LNCAP (cell line): ENCODE measurements at regions not wholly inside any gene's neighbourhood (a gene's known extent, or its start where the extent isn't known, plus 50 kb on each side); places are given as distances from the start of the nearest gene placed in this dataset.

Experiments
- CTCF ChIP-seq: fragments of 450-650 bp; IDR thresholded peaks from 2 replicates; pipeline ENCODE4 v1.5.1; 2017; ENCODE audit warnings: mild to moderate bottlenecking

GRCh38 chr13:95352486-95352885 is 51.2 kb upstream of the ABCC4 start:
- no peak for TF ChIP-seq CTCF

- TF ChIP-seq CTCF = no peak
Measured at GRCh38 chr13:95354156-95354555, 52.9 kb upstream of the ABCC4 start.

- no peak for TF ChIP-seq CTCF
Measured at GRCh38 chr13:95354680-95355487, 53.6 kb upstream of the ABCC4 start.

GRCh38 chr13:95355494-95355893 is 54.2 kb upstream of the ABCC4 start:
- no peak for TF ChIP-seq CTCF

GRCh38 chr13:95356916-95357315 is 55.7 kb upstream of the ABCC4 start:
- TF ChIP-seq CTCF = no peak

- TF ChIP-seq CTCF = no peak
Measured at GRCh38 chr13:95357875-95358274, 56.6 kb upstream of the ABCC4 start.

GRCh38 chr13:95360052-95360451 is 58.8 kb upstream of the ABCC4 start:
- TF ChIP-seq CTCF = no peak
